ENCODE measurements at regions not wholly inside any gene's neighbourhood (a gene's known extent, or its start where the extent isn't known, plus 50 kb on each side); places are given as distances from the start of the nearest gene placed in this dataset.

- Histone ChIP-seq H3K9ac (ENCODE audit: low read depth in 1 of 3, low read length in 3 of 3) (no peak overlapping the region), H3K27ac (ENCODE audit: low read depth, low read length) (no peak overlapping the region), H3K27me3 (ENCODE audit: control insufficient read depth in 3 of 3, insufficient read depth in 3 of 3, low read length in 3 of 3) (no peaks in the 10 kb centered on the region), H3K36me3 (ENCODE audit: control insufficient read depth in 3 of 3, insufficient read depth in 3 of 3, low read length in 3 of 3) (no peaks in the 10 kb centered on the region), H3K9me3 (ENCODE audit: control insufficient read depth in 3 of 3, low read length in 3 of 3) (peaks cover 0 to 2% (median 0%) of the 10 kb centered on the region in 3 donors), H3K4me3 (ENCODE audit: low read length in 3 of 3) (no peak overlapping the region), H3K4me1 (ENCODE audit: control insufficient read depth in 3 of 3, insufficient read depth in 3 of 3, low read length in 3 of 3) (no peaks in the 10 kb centered on the region)
Measured at GRCh38 chr3:162278834-162279233, 782.2 kb downstream of the OTOL1 start.

- H3K4me1 ChIP-seq (ENCODE audit: control insufficient read depth in 3 of 3, insufficient read depth in 3 of 3, low read length in 3 of 3), result peaks cover 0 to 10% (median 2%) of the 10 kb centered on the region in 3 donors
- H3K27me3 ChIP-seq (ENCODE audit: control insufficient read depth in 3 of 3, insufficient read depth in 3 of 3, low read length in 3 of 3), result no peaks in the 10 kb centered on the region
- H3K36me3 ChIP-seq (ENCODE audit: control insufficient read depth in 3 of 3, insufficient read depth in 3 of 3, low read length in 3 of 3), result no peaks in the 10 kb centered on the region
- H3K9ac ChIP-seq (ENCODE audit: low read depth in 1 of 3, low read length in 3 of 3), result no peak overlapping the region
- peaks cover 0 to 2% (median 0%) of the 10 kb centered on the region in 3 donors for H3K9me3 ChIP-seq (ENCODE audit: control insufficient read depth in 3 of 3, low read length in 3 of 3)
- no peak overlapping the region for H3K27ac ChIP-seq (ENCODE audit: low read depth, low read length)
- no peak overlapping the region for H3K4me3 ChIP-seq (ENCODE audit: low read length in 3 of 3)
Measured at GRCh38 chr3:162285259-162285658, 788.7 kb downstream of the OTOL1 start.

DNA sequence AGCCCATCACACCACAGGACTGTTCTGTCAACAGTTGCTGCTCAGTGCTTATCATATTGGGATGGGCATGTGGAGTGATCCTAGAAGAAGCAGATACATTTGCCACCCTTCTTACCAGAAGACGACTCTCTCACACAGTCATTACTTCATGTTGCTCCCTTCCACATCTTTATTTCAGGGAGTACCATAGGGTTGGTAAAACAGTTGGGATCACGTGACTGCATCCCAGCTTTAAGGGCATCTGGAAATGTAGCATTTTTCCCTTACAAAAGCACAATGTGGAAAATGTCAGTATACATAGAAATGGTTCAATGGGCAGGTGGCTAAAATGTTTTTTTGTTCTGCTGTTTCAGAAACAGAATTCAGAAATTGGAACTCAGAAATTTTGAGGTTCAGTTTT is 791.0 kb downstream of the OTOL1 start:
- peaks cover 0 to 10% (median 2%) of the 10 kb centered on the region in 3 donors for H3K4me1 ChIP-seq (ENCODE audit: control insufficient read depth in 3 of 3, insufficient read depth in 3 of 3, low read length in 3 of 3)
- no peaks in the 10 kb centered on the region for H3K27me3 ChIP-seq (ENCODE audit: control insufficient read depth in 3 of 3, insufficient read depth in 3 of 3, low read length in 3 of 3)
- no peaks in the 10 kb centered on the region for H3K36me3 ChIP-seq (ENCODE audit: control insufficient read depth in 3 of 3, insufficient read depth in 3 of 3, low read length in 3 of 3)
- H3K27ac ChIP-seq (ENCODE audit: low read depth, low read length), result no peak overlapping the region
- H3K4me3 ChIP-seq (ENCODE audit: low read length in 3 of 3), result no peak overlapping the region
- no peak overlapping the region for H3K9ac ChIP-seq (ENCODE audit: low read depth in 1 of 3, low read length in 3 of 3)
- H3K9me3 ChIP-seq (ENCODE audit: control insufficient read depth in 3 of 3, low read length in 3 of 3), result peaks cover 0 to 3% (median 0%) of the 10 kb centered on the region in 3 donors

GRCh38 chr3:162292409-162292808 is 795.8 kb downstream of the OTOL1 start:
- Histone ChIP-seq H3K27me3 (ENCODE audit: control insufficient read depth in 3 of 3, insufficient read depth in 3 of 3, low read length in 3 of 3) (no peaks in the 10 kb centered on the region), H3K4me3 (ENCODE audit: low read length in 3 of 3) (no peak overlapping the region)

GRCh38 chr3:162295323-162295983 is 798.8 kb downstream of the OTOL1 start:
- H3K27ac ChIP-seq (ENCODE audit: low read depth, low read length), result no peak overlapping the region
- H3K27me3 ChIP-seq (ENCODE audit: control insufficient read depth in 3 of 3, insufficient read depth in 3 of 3, low read length in 3 of 3), result no peaks in the 10 kb centered on the region
- peaks cover 0 to 4% (median 2%) of the 10 kb centered on the region in 3 donors for H3K4me1 ChIP-seq (ENCODE audit: control insufficient read depth in 3 of 3, insufficient read depth in 3 of 3, low read length in 3 of 3)
- no peaks in the 10 kb centered on the region for H3K36me3 ChIP-seq (ENCODE audit: control insufficient read depth in 3 of 3, insufficient read depth in 3 of 3, low read length in 3 of 3)
- peaks cover 0 to 3% (median 0%) of the 10 kb centered on the region in 3 donors for H3K9me3 ChIP-seq (ENCODE audit: control insufficient read depth in 3 of 3, low read length in 3 of 3)
- no peak overlapping the region for H3K9ac ChIP-seq (ENCODE audit: low read depth in 1 of 3, low read length in 3 of 3)
- H3K4me3 ChIP-seq (ENCODE audit: low read length in 3 of 3), result no peak overlapping the region

More at GRCh38 chr3:162292409-162292808, 795.8 kb downstream of the OTOL1 start:
- H3K36me3 ChIP-seq (ENCODE audit: control insufficient read depth in 3 of 3, insufficient read depth in 3 of 3, low read length in 3 of 3), result no peaks in the 10 kb centered on the region
- no peak overlapping the region for H3K9ac ChIP-seq (ENCODE audit: low read depth in 1 of 3, low read length in 3 of 3)
- peaks cover 0 to 4% (median 2%) of the 10 kb centered on the region in 3 donors for H3K4me1 ChIP-seq (ENCODE audit: control insufficient read depth in 3 of 3, insufficient read depth in 3 of 3, low read length in 3 of 3)
- no peak overlapping the region for H3K27ac ChIP-seq (ENCODE audit: low read depth, low read length)
- peaks cover 0 to 3% (median 0%) of the 10 kb centered on the region in 3 donors for H3K9me3 ChIP-seq (ENCODE audit: control insufficient read depth in 3 of 3, low read length in 3 of 3)

GRCh38 chr3:162302983-162303624 is 806.5 kb downstream of the OTOL1 start:
- no peak overlapping the region for H3K4me3 ChIP-seq (ENCODE audit: low read length in 3 of 3)
- H3K9me3 ChIP-seq (ENCODE audit: control insufficient read depth in 3 of 3, low read length in 3 of 3), result no peaks in the 10 kb centered on the region
- H3K4me1 ChIP-seq (ENCODE audit: control insufficient read depth in 3 of 3, insufficient read depth in 3 of 3, low read length in 3 of 3), result no peaks in the 10 kb centered on the region
- no peaks in the 10 kb centered on the region for H3K27me3 ChIP-seq (ENCODE audit: control insufficient read depth in 3 of 3, insufficient read depth in 3 of 3, low read length in 3 of 3)
- no peak overlapping the region for H3K27ac ChIP-seq (ENCODE audit: low read depth, low read length)
- H3K9ac ChIP-seq (ENCODE audit: low read depth in 1 of 3, low read length in 3 of 3), result no peak overlapping the region
- no peaks in the 10 kb centered on the region for H3K36me3 ChIP-seq (ENCODE audit: control insufficient read depth in 3 of 3, insufficient read depth in 3 of 3, low read length in 3 of 3)

GRCh38 chr3:162317046-162317445 is 820.4 kb downstream of the OTOL1 start:
- no peak overlapping the region for H3K27ac ChIP-seq (ENCODE audit: low read depth, low read length)

GRCh38 chr3:162328649-162329048 is 832.0 kb downstream of the OTOL1 start:
- H3K9ac ChIP-seq (ENCODE audit: low read depth in 1 of 3, low read length in 3 of 3), result no peak overlapping the region
- H3K27me3 ChIP-seq (ENCODE audit: control insufficient read depth in 3 of 3, insufficient read depth in 3 of 3, low read length in 3 of 3), result no peaks in the 10 kb centered on the region
- H3K9me3 ChIP-seq (ENCODE audit: control insufficient read depth in 3 of 3, low read length in 3 of 3), result no peaks in the 10 kb centered on the region
- no peaks in the 10 kb centered on the region for H3K36me3 ChIP-seq (ENCODE audit: control insufficient read depth in 3 of 3, insufficient read depth in 3 of 3, low read length in 3 of 3)
- H3K4me3 ChIP-seq (ENCODE audit: low read length in 3 of 3), result no peak overlapping the region
- H3K4me1 ChIP-seq (ENCODE audit: control insufficient read depth in 3 of 3, insufficient read depth in 3 of 3, low read length in 3 of 3), result no peaks in the 10 kb centered on the region
- H3K27ac ChIP-seq (ENCODE audit: low read depth, low read length), result no peak overlapping the region

More at GRCh38 chr3:162317046-162317445, 820.4 kb downstream of the OTOL1 start:
- Histone ChIP-seq H3K27me3 (ENCODE audit: control insufficient read depth in 3 of 3, insufficient read depth in 3 of 3, low read length in 3 of 3) (no peaks in the 10 kb centered on the region), H3K9me3 (ENCODE audit: control insufficient read depth in 3 of 3, low read length in 3 of 3) (peaks cover 0 to 2% (median 0%) of the 10 kb centered on the region in 3 donors), H3K36me3 (ENCODE audit: control insufficient read depth in 3 of 3, insufficient read depth in 3 of 3, low read length in 3 of 3) (no peaks in the 10 kb centered on the region), H3K9ac (ENCODE audit: low read depth in 1 of 3, low read length in 3 of 3) (no peak overlapping the region), H3K4me1 (ENCODE audit: control insufficient read depth in 3 of 3, insufficient read depth in 3 of 3, low read length in 3 of 3) (no peaks in the 10 kb centered on the region), H3K4me3 (ENCODE audit: low read length in 3 of 3) (no peak overlapping the region)

DNA sequence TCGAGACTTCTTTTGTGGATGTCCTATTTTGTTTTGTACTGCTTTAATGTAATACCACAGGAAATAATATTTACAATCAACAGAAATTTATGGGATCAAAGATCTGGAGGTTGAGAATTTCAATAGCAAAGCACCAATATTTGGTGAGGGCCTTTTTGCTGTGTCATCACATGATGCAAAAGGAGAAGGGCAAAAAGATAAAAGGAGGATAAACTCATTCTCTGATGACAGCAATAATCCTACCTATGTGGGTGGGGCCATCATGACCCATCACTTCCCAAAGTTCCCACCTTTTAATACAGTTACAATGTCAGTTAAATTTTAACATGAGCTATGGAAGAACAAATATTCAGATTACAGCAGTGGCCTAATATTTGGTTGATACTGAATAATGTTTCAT is 832.9 kb downstream of the OTOL1 start:
- Histone ChIP-seq H3K9me3 (ENCODE audit: control insufficient read depth in 3 of 3, low read length in 3 of 3) (no peaks in the 10 kb centered on the region), H3K27ac (ENCODE audit: low read depth, low read length) (no peak overlapping the region), H3K4me1 (ENCODE audit: control insufficient read depth in 3 of 3, insufficient read depth in 3 of 3, low read length in 3 of 3) (no peaks in the 10 kb centered on the region), H3K36me3 (ENCODE audit: control insufficient read depth in 3 of 3, insufficient read depth in 3 of 3, low read length in 3 of 3) (no peaks in the 10 kb centered on the region), H3K27me3 (ENCODE audit: control insufficient read depth in 3 of 3, insufficient read depth in 3 of 3, low read length in 3 of 3) (no peaks in the 10 kb centered on the region), H3K4me3 (ENCODE audit: low read length in 3 of 3) (no peak overlapping the region), H3K9ac (ENCODE audit: low read depth in 1 of 3, low read length in 3 of 3) (no peak overlapping the region)

- Histone ChIP-seq H3K36me3 (ENCODE audit: control insufficient read depth in 3 of 3, insufficient read depth in 3 of 3, low read length in 3 of 3) (no peaks in the 10 kb centered on the region), H3K9ac (ENCODE audit: low read depth in 1 of 3, low read length in 3 of 3) (no peak overlapping the region), H3K27ac (ENCODE audit: low read depth, low read length) (no peak overlapping the region), H3K9me3 (ENCODE audit: control insufficient read depth in 3 of 3, low read length in 3 of 3) (no peaks in the 10 kb centered on the region), H3K27me3 (ENCODE audit: control insufficient read depth in 3 of 3, insufficient read depth in 3 of 3, low read length in 3 of 3) (no peaks in the 10 kb centered on the region), H3K4me1 (ENCODE audit: control insufficient read depth in 3 of 3, insufficient read depth in 3 of 3, low read length in 3 of 3) (no peaks in the 10 kb centered on the region), H3K4me3 (ENCODE audit: low read length in 3 of 3) (no peak overlapping the region)
Measured at GRCh38 chr3:162332344-162332743, 835.7 kb downstream of the OTOL1 start.

All from skeletal muscle tissue (tissue), 3 donors.